Thyroid gland (tissue), 4 donors: ENCODE measurements at regions not wholly inside any gene's neighbourhood (a gene's known extent, or its start where the extent isn't known, plus 50 kb on each side); places are given as distances from the start of the nearest gene placed in this dataset.

ENCODE experiments used
- DNase-seq, 2 donors: peaks; one replicate each; pipeline ENCODE4 v3.0.0-alpha.2; 2019
- H3K27ac ChIP-seq, 3 donors: fragments of 200-600 bp; sonication (generic); 1 replicate in 2 of 3; 2 replicates in 1 of 3; pipeline ENCODE4 v1.5.1; 2016 to 2019; ENCODE audit warnings: mild to moderate bottlenecking in 1 of 3, moderate library complexity in 1 of 3
- H3K27me3 ChIP-seq: fragments of 200-600 bp; sonication (generic); one replicate; pipeline ENCODE4 v1.5.1; 2019
- H3K36me3 ChIP-seq, 2 donors: fragments of 200-600 bp; sonication (generic); one replicate each; pipeline ENCODE4 v1.5.1; 2016 to 2019
- H3K4me1 ChIP-seq, 2 donors: fragments of 200-600 bp; sonication (generic); one replicate each; pipeline ENCODE4 v1.5.1; 2017 to 2019
- H3K4me3 ChIP-seq, 3 donors: fragments of 200-600 bp; sonication (generic); replicated peaks in 1 of 3; 1 replicate in 2 of 3; 2 replicates in 1 of 3; pipeline ENCODE4 v1.5.1; 2016; ENCODE audit warnings: mild to moderate bottlenecking in 1 of 3
- H3K9me3 ChIP-seq: fragments of 200-600 bp; sonication (generic); one replicate; pipeline ENCODE4 v1.5.1; 2017
- POLR2A ChIP-seq, 2 donors: fragments of 450-650 bp; IDR thresholded peaks; one replicate each; pipeline ENCODE4 v1.6.1; 2017; ENCODE audit warnings: antibody characterized with exemption in 2 of 2, mild to moderate bottlenecking in 2 of 2, moderate library complexity in 1 of 2
- WGBS, 2 donors: methylation state at CpG; one replicate each; pipeline ENCODE4 v1.1.5; 2017; 5-methylcytosine and 5-hydroxymethylcytosine counted together
- intact Hi-C: fragments of 100-400 bp; cut with DNase I; formaldehyde crosslinking; loops from one replicate; pipeline ENCODE4 v1.15.1; 2023
- TF ChIP-seq, protein P1 (sequence below), 6 experiments: fragments of 200-600 bp in 3 of 6; fragments of 450-650 bp in 3 of 6; sonication (generic) in 3 of 6; IDR thresholded peaks; one replicate each; pipeline ENCODE4 v1.5.1; 2016 to 2019; ENCODE audit warnings: antibody characterized with exemption in 6 of 6, mild to moderate bottlenecking in 2 of 6, inconsistent platforms in 1 of 6, moderate library complexity in 1 of 6

DNA sequence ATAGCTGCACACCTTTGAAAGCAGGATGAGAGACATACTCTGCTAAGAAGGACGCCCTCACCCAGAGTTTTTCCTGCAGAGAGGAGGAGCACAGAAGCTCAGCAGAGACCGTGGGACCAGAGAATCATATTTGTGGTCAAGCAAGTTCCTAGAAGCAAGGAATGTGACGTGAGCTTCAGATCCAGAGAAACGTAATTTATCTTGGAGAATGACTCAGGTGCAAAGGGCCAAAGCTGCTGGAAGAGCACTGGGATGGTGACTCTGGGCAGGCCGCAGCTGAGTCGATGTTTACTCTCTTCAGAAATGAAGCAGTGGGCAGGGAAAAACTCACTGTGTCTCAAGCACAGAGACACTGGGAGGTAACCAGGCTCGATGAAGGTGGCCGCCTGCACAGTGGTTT is 50.1 kb upstream of the IGFBP2 start:
- H3K4me3 ChIP-seq = no peak overlapping the region
- no peak for DNase-seq
- H3K9me3 ChIP-seq = no peaks in the 10 kb centered on the region
- no peak overlapping the region for H3K27ac ChIP-seq
- 78 to 80% methylated on average over 8 of the region's 8 CpGs for WGBS, 2 donors
- intact Hi-C loops = no loop called here
- no peaks in the 10 kb centered on the region for H3K36me3 ChIP-seq
- TF ChIP-seq, protein P1, sequence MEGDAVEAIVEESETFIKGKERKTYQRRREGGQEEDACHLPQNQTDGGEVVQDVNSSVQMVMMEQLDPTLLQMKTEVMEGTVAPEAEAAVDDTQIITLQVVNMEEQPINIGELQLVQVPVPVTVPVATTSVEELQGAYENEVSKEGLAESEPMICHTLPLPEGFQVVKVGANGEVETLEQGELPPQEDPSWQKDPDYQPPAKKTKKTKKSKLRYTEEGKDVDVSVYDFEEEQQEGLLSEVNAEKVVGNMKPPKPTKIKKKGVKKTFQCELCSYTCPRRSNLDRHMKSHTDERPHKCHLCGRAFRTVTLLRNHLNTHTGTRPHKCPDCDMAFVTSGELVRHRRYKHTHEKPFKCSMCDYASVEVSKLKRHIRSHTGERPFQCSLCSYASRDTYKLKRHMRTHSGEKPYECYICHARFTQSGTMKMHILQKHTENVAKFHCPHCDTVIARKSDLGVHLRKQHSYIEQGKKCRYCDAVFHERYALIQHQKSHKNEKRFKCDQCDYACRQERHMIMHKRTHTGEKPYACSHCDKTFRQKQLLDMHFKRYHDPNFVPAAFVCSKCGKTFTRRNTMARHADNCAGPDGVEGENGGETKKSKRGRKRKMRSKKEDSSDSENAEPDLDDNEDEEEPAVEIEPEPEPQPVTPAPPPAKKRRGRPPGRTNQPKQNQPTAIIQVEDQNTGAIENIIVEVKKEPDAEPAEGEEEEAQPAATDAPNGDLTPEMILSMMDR (IDR thresholded peaks at IDR 0.05) = no peak
- TF ChIP-seq POLR2A (IDR thresholded peaks at IDR 0.05) = no peak
- no peaks in the 10 kb centered on the region for H3K4me1 ChIP-seq
- no peaks in the 10 kb centered on the region for H3K27me3 ChIP-seq
